HG03103 (cell line): ENCODE measurements at regions not wholly inside any gene's neighbourhood (a gene's known extent, or its start where the extent isn't known, plus 50 kb on each side); places are given as distances from the start of the nearest gene placed in this dataset.
"Not testable (repeated sequence)": the region's sequence is repeated elsewhere in the genome, so short reads cannot be mapped to it uniquely, and the experiment has no call there.

Source experiments
- ATAC-seq: cut with Tn5 transposase; IDR thresholded peaks from one replicate; pipeline ENCODE4 v1.9.1; 2021; ENCODE audit warnings: low read depth; ENCODE audit not compliant: unreplicated experiment

- ATAC-seq = no peak
Observed at GRCh38 chr3:163368168-163368567, 1710.1 kb downstream of the SI start.

GRCh38 chr3:163364717-163365116 lies 1713.6 kb downstream of the SI start:
- ATAC-seq = no peak

GRCh38 chr3:163362151-163362550 lies 1716.1 kb downstream of the SI start:
- no peak for ATAC-seq

DNA sequence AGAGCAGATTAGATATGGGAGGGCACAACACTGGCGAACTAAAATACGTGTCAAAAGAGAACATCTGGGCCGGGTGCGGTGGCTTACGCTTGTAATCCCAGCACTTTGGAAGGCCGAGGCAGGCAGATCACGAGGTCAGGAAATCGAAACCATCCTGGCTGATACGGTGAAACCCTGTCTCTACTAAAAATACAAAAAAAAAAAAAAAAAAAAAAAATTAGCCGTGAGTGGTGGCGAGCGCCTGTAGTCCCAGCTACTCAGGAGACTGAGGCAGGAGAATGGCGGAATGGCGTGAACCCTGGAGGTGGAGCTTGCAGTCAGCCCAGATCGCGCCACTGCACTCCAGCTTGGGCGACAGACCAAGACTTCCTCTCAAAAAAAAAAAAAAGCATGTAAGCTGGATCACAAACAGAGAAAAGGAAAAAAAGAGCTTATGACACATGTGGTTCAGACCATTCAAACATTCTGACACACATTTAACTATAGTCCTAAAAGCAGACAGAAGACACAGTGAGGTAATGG lies 1716.9 kb downstream of the SI start:
- not testable (repeated sequence) for ATAC-seq

DNA sequence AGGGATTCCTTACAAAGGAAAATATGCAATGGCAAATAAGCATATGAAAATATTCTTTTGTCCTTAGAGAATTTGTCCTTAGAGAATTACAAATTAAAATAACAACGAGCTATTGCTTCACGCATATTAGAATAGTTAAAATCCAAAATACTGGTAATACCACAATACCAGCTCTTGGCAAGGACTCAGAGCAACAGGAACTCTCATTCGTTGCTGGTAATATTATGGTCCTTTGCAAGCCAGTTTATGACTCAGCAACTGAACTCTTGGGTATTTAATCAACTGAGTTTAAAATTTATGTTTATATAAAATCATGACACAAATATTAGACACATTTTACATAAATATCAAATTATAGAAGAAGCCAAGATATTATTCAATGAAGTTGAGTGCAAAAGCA lies 1730.4 kb downstream of the SI start:
- no peak for ATAC-seq

DNA sequence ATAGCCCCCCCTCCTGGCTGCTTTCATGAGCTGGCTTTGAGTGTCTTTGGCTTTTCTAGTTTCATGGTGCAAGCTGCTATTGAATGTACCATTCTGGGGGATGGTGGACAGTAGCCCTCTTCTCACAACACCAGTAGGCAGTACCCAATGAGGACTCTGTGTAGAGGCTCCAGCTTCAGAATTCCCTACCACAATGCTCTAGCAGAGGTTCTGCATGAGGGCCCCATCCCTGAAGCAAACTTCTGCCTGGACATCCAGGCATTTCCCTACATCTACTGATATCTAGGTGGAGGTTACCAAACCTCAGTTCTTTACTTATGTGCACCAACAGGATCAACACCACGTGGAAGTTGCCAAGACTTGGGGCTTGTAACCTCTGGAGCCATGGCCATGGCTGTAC lies 1742.9 kb downstream of the SI start:
- no peak for ATAC-seq

DNA sequence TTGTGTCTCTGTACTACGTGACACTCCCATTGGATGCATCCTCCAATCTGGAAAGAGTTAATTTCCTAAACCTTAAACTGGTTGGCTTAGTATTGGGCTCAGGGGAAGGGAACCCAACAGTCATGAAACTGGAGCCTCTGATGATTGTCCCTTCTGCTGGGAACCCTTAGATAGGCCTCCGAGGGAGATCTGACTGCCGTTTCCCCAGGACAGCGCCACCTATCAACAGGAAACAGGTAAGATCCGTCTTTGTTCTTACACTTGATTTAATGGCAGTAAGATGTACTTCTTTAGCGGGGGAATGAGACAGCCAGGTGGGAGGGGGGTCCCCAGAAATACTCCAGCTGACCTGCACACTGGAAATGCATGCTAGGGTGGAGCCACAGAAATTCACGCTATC lies 1749.6 kb downstream of the SI start:
- ATAC-seq = no peak

DNA sequence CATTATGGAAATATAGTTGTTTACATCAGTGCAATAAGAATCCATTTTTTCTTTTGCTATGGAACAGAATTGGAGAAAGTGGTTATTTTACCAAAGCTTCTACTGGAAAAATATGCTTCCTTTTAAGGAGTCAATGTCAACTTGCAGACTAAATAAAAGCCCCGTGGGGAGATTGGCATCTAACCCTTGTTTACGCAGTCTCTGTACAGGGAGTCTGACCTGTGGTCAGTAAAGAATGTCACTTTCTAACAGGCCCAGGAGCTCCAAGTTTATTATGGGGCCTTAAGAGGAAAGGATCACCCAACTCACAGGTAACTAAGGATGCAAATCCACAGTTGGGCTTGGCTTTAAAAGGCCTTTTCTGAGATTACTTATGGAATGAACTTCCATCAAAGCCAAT lies 1751.2 kb downstream of the SI start:
- ATAC-seq = no peak

GRCh38 chr3:163315786-163316185 lies 1762.5 kb downstream of the SI start:
- no peak for ATAC-seq

- no peak for ATAC-seq
Observed at GRCh38 chr3:163306405-163306804, 1771.9 kb downstream of the SI start.

GRCh38 chr3:163273694-163274093 lies 1777.1 kb downstream of the OTOL1 start:
- ATAC-seq = no peak

DNA sequence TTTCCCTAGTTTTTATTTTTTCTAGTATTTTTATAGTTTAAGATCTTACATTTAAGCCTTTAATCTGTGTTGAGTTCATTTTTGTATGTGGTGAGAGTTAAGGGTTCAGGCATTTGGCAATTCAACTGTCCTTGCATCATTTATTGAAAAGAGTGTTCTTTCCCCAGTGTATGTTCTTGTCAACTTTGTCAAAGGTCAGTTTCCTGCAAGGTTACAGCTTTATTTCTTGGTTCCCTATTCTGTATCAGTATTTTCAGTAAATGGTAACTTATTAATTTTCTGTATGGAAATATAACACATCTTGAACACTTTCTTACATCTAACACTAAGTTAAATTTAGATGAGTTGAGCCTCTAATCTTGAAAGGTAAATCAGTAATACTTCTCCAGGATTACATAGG lies 1770.1 kb downstream of the OTOL1 start:
- no peak for ATAC-seq

DNA sequence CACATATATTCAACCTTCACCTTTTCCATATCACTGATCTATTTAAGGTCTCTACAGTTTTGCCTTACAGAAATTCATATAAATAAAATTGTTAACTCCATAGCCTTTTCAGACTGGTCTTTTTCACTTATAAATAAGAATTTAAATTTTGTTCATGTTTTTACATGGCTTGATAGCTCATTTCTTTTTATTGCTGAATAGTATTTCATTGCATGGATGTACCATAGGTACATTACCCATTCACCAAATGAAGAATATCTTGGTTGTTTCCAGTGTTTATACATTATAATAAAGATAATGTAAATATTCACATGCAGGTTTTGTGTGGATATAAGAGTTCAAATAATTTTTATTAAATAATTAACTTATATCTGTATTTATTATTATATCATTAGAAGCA lies 1765.0 kb downstream of the OTOL1 start:
- no peak for ATAC-seq

GRCh38 chr3:163261056-163261455 lies 1764.4 kb downstream of the OTOL1 start:
- ATAC-seq = no peak

DNA sequence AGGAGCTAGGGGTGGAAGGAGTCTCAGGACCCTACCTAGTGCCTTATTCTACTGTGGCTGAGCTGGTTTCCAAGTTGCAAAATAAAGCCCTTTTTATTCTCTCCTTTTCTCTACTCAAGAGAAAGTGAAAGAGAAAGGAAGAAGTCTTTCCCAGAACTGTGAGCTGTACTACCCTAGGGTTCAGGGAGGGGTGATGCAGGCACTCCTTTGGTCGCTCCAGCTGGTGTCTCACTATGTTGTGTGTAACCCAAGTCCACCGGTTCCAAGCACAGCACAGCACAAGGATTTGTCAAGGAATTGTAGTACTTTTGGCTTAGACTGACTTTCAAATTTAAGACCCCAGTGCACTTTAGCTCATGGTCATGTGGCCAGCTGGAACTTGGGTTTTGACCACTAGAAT lies 1721.7 kb downstream of the OTOL1 start:
- no peak for ATAC-seq

GRCh38 chr3:163213838-163214237 lies 1717.2 kb downstream of the OTOL1 start:
- no peak for ATAC-seq

DNA sequence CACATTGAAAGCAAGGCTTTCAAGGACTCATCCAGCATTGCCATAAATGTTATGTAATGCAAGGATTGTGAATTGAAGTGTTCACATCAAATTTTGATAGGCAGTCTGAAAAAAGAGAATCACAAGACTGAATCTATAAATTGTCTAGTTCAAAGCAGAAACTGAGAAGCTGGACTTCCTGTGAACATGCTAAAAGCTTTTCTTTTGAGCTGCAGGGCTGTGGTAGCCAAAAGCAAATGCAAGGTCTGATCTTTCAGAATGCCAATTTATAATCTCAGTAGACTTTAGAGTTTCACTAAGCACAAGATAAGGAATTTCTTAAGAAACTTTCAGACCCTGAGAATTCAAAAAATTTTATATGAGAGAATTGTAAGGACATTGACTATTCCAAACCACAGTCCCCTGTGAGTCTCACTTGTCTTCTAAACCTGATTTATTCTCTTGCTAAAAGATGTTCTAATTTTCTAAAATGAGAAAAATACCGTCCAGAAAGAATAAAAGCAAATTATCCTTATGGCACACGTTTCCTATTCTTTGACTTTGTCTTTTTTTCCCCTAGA lies 1700.3 kb downstream of the OTOL1 start:
- ATAC-seq = no peak

DNA sequence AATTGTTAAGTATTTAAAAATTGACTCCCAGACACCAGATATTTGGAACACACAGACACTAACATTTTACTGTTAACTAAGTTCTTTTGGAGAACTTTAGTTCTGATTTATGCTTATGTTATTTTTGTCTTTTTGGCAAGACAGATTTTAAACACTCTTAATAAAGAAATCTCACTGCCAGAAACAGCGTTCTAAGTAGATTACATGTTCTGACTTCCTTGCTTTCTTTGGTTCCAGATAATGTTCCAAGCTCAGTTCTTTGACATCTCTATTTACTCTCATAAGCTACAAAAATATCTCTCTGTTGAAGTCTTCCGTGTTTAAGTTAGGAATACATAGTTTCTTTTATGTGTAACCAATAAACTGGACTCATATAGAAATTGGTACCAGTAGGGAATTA lies 1699.6 kb downstream of the OTOL1 start:
- no peak for ATAC-seq

DNA sequence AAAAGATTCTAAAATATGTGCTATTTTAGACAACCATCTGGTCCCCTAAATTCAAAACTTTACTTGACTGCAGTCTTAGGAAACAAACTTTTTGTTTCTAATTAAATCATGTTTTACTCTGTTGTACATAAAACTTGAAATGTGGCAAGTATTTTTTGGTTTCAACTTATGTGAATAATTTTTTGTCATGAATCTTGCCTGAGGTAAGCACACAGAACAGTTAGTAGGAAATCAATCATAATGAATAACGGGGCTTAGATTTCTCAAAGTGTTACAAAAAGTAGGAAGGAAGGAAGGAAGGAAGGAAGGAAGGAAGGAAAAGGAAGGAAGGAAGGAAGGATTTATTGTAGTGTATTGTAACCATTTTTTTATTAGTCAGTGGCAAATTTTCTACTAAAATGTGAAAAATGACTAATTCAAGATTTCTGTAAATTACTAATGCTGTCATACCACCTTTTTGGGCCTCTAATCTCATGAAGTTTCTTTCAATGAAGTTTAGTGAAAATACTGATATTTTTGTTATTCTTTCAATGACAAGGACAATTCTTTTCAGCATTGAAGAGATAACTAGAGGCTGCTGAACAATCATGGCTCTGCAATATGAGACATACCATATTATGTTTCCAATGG lies 1689.2 kb downstream of the OTOL1 start:
- ATAC-seq = no peak

GRCh38 chr3:163175970-163176369 lies 1679.4 kb downstream of the OTOL1 start:
- no peak for ATAC-seq

DNA sequence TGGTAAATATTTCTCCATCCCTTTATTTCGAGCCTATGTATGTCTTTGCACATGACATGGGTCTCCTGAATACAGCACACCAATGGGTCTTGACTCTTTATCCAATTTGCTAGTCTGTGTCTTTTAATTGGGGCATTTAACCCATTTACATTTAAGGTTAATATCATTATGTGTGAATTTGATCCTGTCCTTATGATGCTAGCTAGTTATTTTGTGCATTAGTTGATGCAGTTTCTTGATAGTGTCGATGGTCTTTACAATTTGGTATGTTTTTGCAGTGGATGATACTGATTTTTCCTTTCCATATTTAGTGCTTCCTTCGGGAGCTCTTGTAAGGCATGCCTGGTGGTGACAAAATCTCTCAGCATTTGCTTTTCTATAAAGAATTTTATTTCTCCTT lies 1675.9 kb downstream of the OTOL1 start:
- ATAC-seq = not testable (repeated sequence)

DNA sequence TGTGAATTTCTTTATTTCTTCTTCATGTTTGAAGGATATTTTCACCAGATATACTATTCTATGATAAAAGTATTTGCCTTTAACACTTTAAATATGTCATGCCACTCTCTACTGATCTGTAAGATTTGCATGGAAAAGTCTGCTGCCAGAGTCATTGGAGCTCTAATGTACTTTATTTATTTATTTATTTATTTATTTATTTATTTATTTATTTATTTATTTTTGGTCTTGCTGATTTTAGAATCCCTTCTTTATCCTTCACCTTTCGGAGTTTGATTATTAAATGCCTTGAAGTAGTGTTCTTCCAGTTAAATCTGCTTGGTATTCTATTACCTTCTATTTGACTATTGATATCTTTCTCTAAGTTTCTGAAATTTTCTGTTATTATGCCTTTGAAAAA lies 1669.6 kb downstream of the OTOL1 start:
- ATAC-seq = no peak

DNA sequence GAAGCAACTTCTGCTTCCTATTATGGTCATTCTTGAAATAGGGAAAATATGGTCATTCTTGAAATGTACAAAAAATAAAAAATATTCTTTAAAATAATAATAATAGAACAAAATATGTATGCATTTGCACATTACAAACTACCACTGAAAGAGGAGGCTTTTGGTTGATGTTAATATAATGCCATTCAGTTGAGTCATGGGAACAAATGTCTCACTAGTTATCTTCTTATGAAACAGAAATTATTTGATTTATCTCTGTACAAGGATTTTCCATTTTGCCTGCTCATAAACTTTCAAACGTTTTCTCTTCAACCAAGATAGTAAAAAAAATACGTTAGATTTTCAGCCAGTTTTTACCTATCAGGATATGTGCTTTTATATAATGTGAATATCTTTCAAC lies 1662.7 kb downstream of the OTOL1 start:
- ATAC-seq = no peak
